GM11168 (cell line): ENCODE measurements at regions not wholly inside any gene's neighbourhood (a gene's known extent, or its start where the extent isn't known, plus 50 kb on each side); places are given as distances from the start of the nearest gene placed in this dataset.

Experiments used
- in situ Hi-C: fragments of 300-500 bp; cut with MboI; formaldehyde crosslinking; loops from one replicate; pipeline ENCODE4 v1.12.0; 2022; ENCODE audit warnings: low sequenced_read_pairs; ENCODE audit not compliant: unreplicated experiment

DNA sequence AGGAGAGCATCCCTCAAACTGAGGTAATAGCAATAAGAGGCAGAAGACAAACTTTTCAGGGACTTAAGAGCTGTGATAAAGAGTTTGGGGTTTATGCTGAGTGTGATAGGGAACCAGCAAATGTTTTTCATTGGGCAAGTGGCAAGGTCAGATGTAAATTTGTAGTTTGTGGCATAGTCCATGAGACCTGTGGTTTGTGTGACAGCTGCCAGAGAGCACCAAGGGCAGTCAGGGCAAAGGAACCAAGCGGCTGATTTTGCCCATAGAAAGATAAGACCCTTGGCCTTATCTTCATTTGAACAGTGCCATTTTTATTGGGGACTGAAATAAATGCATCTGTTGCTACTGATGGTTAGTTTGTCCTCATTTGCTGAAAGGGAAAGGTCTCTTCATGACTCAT lies 220.3 kb downstream of the LRRN1 start:
- in situ Hi-C loops: no loop called here

- in situ Hi-C loops: no loop called here
Measured at GRCh38 chr3:4021162-4021561, 221.9 kb downstream of the LRRN1 start.

DNA sequence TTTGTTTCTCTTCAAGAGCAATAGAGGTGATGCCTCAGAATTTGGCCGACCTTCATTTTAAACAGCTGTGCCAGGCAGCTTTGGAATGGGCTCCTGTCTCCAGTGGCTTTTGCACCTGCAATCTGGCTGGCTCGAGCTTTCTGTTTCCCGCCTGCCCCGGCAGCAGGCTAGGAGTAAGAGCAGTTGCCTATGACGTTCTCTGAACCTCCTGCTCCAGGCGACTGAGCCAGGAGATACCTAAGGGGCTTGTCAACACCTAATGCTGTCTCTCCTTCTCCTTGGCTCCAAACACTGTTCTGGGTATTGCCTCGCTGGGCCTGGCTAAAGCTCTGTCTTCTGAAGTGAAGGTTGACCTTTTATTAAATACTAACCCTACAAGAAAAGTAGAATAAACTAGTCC lies 229.9 kb downstream of the LRRN1 start:
- in situ Hi-C loops: no loop called here

GRCh38 chr3:4030624-4031023 lies 231.4 kb downstream of the LRRN1 start:
- in situ Hi-C loops: no loop called here

DNA sequence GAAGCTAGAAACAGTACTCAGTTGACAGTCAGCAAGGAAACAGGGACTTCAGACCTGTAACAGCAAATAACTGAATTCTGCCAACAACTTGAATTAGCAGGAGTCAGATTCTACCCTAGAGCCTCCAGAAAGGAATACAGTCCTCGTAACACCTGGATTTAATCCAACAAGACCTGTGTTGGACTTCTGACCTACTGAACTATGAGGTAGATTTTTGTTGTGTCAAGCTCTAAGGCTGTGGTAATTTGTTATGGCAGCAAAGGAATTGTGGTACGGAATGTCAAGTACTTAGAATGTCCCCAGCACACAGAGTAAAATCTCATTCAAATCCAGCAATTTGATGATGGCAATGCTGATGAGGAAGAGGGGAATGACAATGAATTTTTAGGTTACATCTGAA lies 234.1 kb downstream of the LRRN1 start:
- in situ Hi-C loops: no loop called here

DNA sequence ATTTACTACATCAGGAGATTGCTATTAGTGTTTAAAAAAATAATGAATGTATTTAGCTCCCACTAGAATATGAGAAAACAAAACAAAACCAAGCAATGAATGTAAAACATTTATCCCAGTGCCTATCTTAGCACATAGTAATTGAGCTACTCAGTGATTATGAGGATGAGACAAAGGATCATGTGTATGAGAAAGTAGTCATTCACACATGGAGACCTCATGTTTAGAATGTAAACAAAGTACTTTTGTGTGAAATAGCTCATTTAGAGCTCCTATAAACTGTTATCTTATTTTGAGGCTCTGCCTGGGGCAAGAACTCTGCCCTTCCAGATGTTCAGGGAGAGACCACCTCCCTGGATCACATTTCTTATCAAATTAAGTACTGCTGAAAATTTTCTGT lies 236.8 kb downstream of the LRRN1 start:
- in situ Hi-C loops: no loop called here

DNA sequence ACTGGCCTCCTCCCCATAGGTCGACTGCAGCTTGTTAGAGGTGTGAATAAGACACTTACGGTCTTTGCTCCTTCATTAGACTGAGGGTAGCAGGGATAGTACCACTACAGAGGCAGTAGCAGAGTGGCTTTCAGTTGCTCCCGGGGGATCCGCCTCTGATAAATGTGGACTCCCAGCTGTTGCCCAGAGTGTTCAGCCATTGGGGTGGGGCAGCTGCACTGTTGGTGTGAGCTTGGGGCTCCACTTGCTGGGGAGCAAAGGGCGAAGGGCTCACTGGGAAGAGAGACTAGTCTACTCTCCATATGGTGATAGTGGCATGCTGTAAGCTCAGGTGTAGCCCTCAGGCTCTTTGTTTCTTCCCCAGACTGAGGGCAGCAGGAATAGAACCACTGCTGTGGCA lies 239.1 kb downstream of the LRRN1 start:
- in situ Hi-C loops: no loop called here

- in situ Hi-C loops: no loop called here
Measured at GRCh38 chr3:4042070-4042469, 242.8 kb downstream of the LRRN1 start.

DNA sequence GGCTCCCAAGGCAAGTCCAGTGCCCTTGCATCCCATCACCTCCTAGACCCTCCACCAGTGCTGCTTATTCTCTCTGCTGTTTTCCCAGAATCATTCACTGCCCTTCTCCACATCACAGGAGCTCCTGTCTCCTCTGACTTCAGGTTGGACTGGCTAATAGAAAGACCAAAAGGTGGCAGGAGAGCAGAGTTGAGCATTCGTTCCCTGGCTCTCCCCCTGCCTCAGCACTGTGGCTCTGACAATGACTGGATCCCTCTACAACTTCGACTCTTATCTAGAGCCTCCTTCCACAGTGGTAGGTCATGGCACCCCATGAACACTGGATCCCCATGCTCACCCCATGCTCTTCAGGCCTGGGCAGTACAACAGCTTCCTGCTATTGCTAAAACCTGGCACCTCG lies 243.6 kb downstream of the LRRN1 start:
- in situ Hi-C loops: no loop called here

- in situ Hi-C loops: no loop called here
Measured at GRCh38 chr3:4043867-4044575, 244.8 kb downstream of the LRRN1 start.

DNA sequence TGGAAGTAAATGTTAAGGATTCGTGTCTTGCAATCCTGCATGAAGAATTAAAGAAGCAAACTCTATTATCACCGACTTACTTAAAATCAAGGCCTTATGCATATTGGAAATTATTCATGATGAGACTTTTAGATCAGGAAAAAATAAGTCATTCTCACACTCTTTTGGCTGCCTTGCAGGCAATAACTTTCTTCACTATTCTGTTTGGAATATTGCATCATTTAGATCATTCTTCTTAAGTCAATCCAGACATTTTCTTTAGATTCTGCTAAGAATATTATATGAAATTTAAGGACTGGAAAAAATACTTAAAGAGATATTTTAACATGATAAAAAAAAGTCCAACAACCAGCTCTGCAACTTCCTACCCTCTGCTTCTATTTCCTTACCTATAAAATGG lies 245.4 kb downstream of the LRRN1 start:
- in situ Hi-C loops: no loop called here

DNA sequence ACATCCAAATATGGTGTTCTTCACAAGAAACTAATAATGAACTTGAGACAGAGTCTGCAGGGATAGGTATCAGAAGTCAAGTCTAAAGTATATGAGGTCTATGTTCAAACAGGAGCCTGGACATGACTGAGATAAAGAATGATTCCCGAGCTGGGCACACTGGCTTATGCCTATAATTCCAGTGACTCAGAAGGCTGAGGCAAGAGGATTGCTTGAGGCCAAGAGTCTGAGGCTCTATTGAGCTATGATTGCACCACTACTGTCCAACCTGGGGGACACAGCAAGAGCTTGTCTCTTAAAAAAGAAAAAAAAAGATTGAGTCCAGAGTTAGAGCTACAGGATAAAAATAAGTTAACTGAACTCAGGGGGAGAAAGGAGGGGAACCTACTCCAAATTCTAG lies 246.5 kb downstream of the LRRN1 start:
- in situ Hi-C loops: no loop called here

DNA sequence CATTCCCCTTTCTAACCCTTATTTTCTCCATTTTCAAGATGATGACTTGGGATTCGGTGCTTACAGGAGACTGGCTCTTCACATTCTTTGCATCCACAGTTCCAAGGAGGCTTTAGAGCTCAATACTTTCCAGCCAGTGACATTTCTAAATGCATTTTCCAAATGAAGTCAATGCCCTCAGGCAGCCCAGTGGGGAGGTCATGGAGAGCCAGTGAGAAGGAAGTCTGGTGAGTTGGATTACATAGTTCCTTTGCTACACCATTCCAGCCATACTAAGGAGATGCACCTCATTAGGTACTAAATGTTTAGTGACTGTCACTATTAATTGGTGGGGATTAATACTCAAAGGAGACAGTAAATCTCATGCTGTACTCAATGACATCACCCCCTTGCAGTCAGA lies 248.1 kb downstream of the LRRN1 start:
- in situ Hi-C loops: no loop called here

DNA sequence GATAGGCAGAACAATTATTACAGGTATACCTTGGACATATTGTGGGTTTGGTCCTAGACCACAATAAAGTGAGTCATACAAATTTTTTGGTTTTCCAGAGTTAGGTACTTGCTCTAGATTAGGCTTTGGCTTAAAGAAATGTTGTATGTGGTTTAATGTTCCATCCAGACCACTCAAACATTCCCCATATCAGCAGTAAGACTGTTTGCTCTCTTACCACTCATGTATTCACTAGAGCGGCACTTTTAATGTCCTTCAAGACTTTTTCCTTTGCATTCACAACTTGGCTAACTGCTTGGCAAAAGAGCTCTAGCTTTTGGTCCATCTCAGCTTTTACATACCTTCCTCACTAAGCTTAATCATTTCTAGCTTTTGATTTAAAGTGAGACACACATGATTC lies 250.5 kb upstream of the SETMAR start:
- in situ Hi-C loops: no loop called here

DNA sequence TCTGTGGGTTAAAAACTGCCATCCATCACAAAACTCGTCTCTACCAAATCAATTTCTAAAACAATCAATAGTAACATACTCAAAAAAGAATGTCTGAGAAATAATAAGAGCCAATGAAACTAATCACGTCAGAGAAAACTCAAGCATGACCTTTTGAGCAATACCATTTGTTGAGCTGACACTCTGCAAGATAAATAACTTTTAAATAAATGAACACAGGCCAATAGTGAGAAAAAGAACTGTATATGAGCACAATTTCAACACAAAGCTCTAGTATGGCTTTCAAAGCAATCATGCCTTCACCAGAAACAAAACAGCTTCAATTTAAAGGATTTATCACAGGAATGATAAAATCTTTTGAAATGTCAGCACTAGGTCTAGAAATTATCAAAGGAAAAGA lies 249.2 kb upstream of the SETMAR start:
- in situ Hi-C loops: no loop called here

DNA sequence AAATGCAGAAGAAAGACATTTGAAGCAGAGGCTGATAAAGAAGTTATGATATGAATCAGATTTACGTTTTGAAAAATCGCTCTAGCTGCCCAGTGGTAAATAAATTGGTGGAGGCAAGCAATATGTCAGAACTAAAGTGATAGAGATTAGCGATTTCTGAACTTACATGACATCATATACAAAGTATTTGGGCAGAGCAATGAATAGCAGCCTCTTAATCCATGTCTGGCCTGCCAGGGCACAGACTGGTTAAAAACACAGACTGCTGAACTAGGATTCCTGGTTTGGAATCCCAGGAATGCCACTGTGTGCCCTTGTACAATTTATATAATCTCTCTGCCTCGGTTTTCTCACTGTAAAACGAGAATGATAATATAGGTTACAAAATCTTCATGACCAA lies 243.1 kb upstream of the SETMAR start:
- in situ Hi-C loops: no loop called here

DNA sequence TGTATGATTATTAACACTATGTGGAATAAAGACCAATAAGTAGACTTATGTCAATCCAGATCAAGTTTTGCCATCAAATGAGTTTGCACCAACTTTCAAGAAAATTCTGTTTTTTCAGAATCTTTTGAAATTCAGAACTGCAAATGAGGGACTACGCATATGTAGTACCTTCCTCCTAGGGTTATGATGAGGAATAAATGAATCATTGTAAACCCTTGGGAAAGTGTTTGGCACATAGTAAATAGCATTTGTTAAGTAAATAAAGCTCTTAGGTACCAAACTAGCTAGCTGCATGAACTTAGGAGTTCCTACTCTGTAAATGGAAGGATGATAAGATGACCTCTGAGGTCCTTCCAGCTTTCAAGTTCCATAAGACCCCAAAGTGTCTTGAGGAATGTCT lies 242.6 kb upstream of the SETMAR start:
- in situ Hi-C loops: no loop called here

DNA sequence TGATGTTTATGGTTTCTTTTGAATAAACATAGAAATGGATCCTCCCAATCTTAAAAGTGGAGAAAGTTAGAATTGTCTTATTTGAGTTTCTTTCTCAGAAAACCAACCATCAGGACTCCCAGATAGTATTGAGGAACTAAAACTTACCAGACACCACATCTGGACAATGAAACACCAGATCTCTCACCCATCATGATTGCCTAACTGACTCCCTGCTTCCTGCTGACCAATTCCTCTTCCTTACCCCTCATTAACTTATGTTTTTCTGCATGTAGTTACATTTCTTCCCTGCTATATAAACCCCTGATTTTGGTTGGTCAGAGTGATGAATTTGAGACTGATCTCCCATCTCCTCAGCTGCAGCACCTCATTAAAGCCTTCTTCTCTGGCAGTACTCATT lies 242.0 kb upstream of the SETMAR start:
- in situ Hi-C loops: no loop called here

DNA sequence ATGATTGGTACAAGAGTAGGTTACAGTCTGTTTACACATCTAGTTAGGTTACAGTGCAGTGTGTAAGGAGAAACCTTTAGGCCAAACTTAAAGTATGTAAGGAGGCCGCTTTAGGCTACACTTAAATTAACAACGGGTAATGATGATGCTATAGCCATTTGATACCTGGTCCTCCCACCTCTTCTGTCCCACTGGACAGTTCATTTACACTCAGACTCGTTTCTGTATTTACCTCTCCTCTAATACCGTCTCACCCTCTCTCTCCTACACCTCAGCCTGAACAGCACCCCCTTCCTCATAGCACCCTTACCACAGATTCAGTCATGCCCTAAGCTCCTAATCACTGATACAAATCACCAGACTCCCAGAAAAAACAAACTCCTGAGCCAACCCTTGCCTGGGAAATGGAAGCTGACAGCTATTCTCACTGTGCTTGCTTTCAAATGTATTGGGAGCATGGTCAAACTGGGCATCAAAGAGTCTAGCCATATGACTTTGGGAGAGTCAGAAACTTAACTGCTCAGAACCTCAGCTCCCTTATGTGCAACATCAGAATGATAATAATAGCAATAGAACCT lies 241.3 kb upstream of the SETMAR start:
- in situ Hi-C loops: no loop called here

DNA sequence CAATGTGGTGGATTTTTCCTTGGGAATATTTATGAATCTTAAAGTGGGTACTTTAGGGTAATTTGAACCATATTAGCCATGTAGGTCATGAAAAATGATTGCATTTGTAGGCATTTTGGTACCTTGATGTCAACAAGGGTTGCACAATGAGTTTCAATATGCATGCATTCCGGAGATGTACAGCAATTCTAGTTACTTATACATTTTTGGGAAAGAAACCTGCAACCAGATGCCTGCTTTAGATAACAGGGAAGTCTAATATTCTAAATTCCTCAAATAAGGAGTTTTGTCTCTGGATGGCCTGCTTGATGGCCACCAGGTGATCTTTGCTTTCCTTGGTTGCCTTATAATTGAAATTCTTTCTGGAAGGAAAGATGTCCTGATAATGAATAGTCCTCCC lies 240.5 kb upstream of the SETMAR start:
- in situ Hi-C loops: no loop called here

DNA sequence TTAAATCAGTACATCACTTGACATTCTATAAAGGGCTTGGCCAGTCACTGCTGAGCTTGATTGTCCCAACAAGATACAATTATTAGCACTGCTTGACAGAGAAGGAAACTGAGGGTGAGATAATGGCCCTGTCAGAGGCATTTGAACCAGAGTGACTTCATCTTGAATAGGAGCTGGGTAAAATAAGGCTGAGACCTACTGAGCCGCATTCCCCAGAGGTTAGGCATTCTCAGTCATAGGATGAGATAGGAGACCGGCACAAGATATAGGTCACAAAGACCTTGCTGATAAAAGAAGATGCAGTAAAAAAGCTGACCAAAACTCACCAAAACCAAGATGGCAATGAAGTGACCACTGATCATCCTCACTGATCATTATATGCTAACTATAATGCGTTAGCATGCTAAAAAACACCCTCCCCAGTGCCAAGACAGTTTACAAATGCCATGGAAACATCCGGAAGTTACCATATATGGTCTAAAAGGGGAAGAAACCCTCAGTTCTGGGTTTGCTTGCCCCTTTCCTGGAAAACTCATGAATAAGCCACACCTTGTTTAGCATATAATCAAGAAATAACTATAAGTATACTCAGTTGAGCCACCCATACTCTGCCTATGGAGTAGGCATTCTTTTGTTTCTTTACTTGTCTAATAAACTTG lies 239.1 kb upstream of the SETMAR start:
- in situ Hi-C loops: no loop called here

DNA sequence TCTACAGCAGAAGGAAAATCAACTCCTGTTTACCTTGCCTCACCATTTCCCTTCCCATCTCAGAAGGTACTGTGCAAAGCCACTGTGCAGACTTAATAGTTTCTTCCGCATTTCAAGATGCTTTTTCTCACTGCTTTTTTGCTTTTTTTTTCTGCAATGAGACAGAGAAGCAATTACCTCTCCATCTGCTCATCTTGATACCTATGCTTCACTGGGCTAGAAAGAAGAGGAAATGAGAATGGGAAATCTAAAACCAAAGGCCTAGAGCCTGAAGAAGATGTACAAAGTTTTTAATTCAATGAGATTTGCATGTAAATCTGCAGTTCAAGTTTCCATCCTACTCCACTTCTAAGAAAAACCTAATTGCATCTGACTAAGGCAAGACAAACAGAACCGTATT lies 238.1 kb upstream of the SETMAR start:
- in situ Hi-C loops: no loop called here
